ENCODE measurements at regions not wholly inside any gene's neighbourhood (a gene's known extent, or its start where the extent isn't known, plus 50 kb on each side); places are given as distances from the start of the nearest gene placed in this dataset.

DNA sequence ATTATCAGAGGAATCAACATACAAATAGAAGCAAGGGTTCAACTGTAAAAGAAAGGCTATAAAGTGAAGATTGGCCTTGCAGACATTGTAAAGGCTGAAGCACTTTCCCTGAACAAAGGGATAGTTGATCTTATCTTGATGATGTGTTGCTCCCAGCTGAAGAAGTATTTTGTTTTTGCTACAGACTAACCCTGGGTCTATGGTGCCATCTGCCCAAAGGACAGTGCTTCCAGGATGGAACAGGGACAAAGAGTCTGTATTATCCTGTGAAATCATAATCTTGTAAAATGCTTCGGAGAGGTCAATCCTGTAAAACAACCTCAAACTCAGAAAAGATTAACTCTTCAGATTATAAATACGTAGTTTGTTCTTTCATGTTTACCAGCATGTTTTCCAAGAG, 251.7 kb upstream of the ANKRD50 start:
- no peaks in the 10 kb centered on the region for H3K36me3 ChIP-seq (ENCODE audit: control insufficient read depth, insufficient read depth, low read length)
- TF ChIP-seq, protein P1, sequence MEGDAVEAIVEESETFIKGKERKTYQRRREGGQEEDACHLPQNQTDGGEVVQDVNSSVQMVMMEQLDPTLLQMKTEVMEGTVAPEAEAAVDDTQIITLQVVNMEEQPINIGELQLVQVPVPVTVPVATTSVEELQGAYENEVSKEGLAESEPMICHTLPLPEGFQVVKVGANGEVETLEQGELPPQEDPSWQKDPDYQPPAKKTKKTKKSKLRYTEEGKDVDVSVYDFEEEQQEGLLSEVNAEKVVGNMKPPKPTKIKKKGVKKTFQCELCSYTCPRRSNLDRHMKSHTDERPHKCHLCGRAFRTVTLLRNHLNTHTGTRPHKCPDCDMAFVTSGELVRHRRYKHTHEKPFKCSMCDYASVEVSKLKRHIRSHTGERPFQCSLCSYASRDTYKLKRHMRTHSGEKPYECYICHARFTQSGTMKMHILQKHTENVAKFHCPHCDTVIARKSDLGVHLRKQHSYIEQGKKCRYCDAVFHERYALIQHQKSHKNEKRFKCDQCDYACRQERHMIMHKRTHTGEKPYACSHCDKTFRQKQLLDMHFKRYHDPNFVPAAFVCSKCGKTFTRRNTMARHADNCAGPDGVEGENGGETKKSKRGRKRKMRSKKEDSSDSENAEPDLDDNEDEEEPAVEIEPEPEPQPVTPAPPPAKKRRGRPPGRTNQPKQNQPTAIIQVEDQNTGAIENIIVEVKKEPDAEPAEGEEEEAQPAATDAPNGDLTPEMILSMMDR (IDR thresholded peaks at IDR 0.05; ENCODE audit: insufficient read depth, low read length, poor library complexity, severe bottlenecking) = no peak
- no peaks in the 10 kb centered on the region for H3K27me3 ChIP-seq (ENCODE audit: control insufficient read depth, insufficient read depth, low read length)
- DNase-seq (ENCODE audit: low read depth) = no peak
- no peak overlapping the region for H3K4me3 ChIP-seq (ENCODE audit: low read depth, low read length)

DNA sequence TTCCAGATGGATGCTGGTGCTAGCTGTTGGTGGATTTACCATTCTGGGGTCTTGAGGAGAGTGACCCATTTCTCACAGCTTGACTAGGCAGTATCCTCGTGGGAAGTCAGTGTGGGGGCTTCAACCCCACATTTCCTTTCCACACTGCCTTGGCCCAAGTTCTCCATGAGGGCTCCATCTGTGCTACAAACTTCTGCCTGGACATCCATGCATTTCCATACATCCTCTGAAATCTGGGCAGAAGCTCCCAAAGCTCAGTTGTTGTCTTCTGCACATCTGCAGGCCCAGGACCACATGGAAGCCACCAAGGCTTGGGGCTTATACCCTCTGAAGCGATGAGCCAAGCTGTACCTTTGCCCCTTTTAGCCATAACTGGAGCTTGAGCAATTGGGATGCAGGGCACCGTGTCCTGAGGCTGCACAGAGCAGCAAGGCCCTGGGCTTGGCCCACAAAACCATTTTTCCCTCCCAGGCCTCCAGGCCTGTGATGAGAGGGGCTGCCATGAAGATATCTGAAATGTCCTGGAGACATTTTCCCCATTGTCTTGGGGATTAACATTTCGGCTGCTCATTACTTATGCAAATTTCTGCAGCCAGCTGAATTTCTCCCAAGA, 248.7 kb upstream of the ANKRD50 start:
- Histone ChIP-seq H3K4me3 (ENCODE audit: low read depth, low read length) (no peak overlapping the region), H3K27me3 (ENCODE audit: control insufficient read depth, insufficient read depth, low read length) (no peaks in the 10 kb centered on the region), H3K36me3 (ENCODE audit: control insufficient read depth, insufficient read depth, low read length) (no peaks in the 10 kb centered on the region)
- TF ChIP-seq, protein P1 (IDR thresholded peaks at IDR 0.05; ENCODE audit: insufficient read depth, low read length, poor library complexity, severe bottlenecking) = no peak
- no peak for DNase-seq (ENCODE audit: low read depth)

DNA sequence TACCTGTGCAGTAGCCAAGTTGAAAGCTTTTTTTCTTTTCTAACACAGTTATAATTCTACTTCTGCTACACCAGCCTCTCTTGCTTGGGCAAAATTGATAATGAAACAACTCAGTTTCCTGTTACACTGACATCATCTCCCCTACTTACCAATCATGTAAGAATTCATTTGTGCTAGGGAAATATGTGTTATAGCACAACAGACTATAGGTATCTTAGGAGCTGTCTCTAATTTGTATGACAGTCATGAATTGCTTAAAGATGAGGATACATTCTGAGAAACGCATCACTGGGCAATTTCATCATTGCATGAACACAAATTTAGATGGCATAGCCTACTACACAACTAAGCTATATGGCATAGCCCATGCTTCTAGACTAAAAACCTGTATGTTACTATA, 246.3 kb upstream of the ANKRD50 start:
- Histone ChIP-seq H3K36me3 (ENCODE audit: control insufficient read depth, insufficient read depth, low read length) (no peaks in the 10 kb centered on the region), H3K4me3 (ENCODE audit: low read depth, low read length) (no peak overlapping the region), H3K27me3 (ENCODE audit: control insufficient read depth, insufficient read depth, low read length) (no peaks in the 10 kb centered on the region)
- TF ChIP-seq, protein P1 (IDR thresholded peaks at IDR 0.05; ENCODE audit: insufficient read depth, low read length, poor library complexity, severe bottlenecking) = no peak
- DNase-seq (ENCODE audit: low read depth) = no peak

DNA sequence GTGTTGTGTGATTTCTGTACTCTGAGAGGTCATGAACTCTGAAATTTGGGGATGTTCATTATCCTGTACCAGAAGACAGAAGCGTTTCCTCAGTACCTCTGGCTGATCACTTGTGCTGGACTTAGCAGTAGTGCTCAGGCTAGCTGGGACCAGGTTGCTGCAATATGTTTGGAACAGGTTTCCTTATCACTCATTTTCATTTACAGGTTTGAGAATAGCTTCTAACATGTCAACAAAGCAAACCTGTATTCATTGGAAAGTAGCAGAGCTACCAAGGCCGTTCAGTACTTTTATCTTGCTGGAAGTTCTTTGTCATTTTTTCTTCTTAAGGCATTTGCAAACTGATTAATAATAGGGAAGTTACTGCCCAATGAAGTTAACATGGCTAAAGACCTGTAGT, 242.9 kb upstream of the ANKRD50 start:
- no peaks in the 10 kb centered on the region for H3K27me3 ChIP-seq (ENCODE audit: control insufficient read depth, insufficient read depth, low read length)
- no peaks in the 10 kb centered on the region for H3K36me3 ChIP-seq (ENCODE audit: control insufficient read depth, insufficient read depth, low read length)
- DNase-seq (ENCODE audit: low read depth) = no peak
- no peak overlapping the region for H3K4me3 ChIP-seq (ENCODE audit: low read depth, low read length)
- TF ChIP-seq, protein P1 (IDR thresholded peaks at IDR 0.05; ENCODE audit: insufficient read depth, low read length, poor library complexity, severe bottlenecking) = no peak

DNA sequence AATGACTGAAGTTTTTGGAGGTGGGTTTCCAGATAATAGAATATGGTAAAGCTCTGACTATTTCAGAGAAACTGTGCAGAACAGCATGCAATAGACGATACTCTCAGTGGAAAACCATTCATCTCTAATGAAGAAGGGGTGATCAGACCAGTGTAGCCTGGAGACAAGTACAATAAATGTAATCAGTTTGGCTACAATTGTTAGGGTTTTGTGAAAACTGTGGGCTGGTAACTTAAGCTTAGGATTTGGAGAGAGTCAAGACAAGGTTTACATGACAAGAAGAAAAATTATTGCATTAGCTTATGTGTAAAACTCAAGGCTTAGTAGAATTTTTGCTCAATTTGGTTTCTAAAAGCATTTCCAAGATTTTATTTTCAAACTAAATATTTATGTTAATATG, 241.5 kb upstream of the ANKRD50 start:
- TF ChIP-seq, protein P1 (IDR thresholded peaks at IDR 0.05; ENCODE audit: insufficient read depth, low read length, poor library complexity, severe bottlenecking) = no peak

DNA sequence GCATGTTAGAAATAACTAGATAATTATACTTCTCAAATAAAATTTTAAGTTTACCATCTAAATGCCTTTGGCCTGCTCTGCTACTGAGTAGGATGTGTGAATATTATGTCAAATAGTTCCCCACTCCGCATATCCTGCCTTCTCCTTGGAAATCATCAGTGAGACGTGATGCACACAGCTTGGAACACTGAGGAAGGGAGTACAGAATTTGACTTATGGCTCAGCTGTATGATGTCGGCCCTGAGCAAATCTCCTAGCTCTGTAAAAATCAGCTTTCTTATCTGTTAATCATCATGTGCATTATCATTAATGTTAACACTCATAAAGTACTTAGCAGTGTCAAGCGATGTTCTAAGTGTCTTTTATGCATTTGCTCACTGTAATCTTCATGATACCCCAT, 241.0 kb upstream of the ANKRD50 start:
- H3K27me3 ChIP-seq (ENCODE audit: control insufficient read depth, insufficient read depth, low read length) = no peaks in the 10 kb centered on the region
- TF ChIP-seq, protein P1 (IDR thresholded peaks at IDR 0.05; ENCODE audit: insufficient read depth, low read length, poor library complexity, severe bottlenecking) = no peak
- DNase-seq (ENCODE audit: low read depth) = no peak
- H3K4me3 ChIP-seq (ENCODE audit: low read depth, low read length) = no peak overlapping the region
- H3K36me3 ChIP-seq (ENCODE audit: control insufficient read depth, insufficient read depth, low read length) = no peaks in the 10 kb centered on the region

More for the DNA sequence above, 241.5 kb upstream of the ANKRD50 start:
- no peak overlapping the region for H3K4me3 ChIP-seq (ENCODE audit: low read depth, low read length)
- no peaks in the 10 kb centered on the region for H3K27me3 ChIP-seq (ENCODE audit: control insufficient read depth, insufficient read depth, low read length)
- no peaks in the 10 kb centered on the region for H3K36me3 ChIP-seq (ENCODE audit: control insufficient read depth, insufficient read depth, low read length)
- no peak for DNase-seq (ENCODE audit: low read depth)

All from kidney epithelial cell (primary cell).